PC-9 (cell line): ENCODE measurements at regions not wholly inside any gene's neighbourhood (a gene's known extent, or its start where the extent isn't known, plus 50 kb on each side); places are given as distances from the start of the nearest gene placed in this dataset.

Experiments
- EZH2 ChIP-seq: fragments of 200-600 bp; sonication (generic); IDR thresholded peaks from 2 replicates; pipeline ENCODE4 v1.8.0; 2017; ENCODE audit warnings: antibody characterized with exemption, low read depth
- TF ChIP-seq, protein P1 (sequence below): fragments of 200-600 bp; sonication (generic); conservative IDR thresholded peaks from 2 replicates; pipeline ENCODE4 v1.6.1; 2017; ENCODE audit warnings: mixed run types, antibody characterized with exemption, mild to moderate bottlenecking, moderate library complexity

- TF ChIP-seq, protein P1, sequence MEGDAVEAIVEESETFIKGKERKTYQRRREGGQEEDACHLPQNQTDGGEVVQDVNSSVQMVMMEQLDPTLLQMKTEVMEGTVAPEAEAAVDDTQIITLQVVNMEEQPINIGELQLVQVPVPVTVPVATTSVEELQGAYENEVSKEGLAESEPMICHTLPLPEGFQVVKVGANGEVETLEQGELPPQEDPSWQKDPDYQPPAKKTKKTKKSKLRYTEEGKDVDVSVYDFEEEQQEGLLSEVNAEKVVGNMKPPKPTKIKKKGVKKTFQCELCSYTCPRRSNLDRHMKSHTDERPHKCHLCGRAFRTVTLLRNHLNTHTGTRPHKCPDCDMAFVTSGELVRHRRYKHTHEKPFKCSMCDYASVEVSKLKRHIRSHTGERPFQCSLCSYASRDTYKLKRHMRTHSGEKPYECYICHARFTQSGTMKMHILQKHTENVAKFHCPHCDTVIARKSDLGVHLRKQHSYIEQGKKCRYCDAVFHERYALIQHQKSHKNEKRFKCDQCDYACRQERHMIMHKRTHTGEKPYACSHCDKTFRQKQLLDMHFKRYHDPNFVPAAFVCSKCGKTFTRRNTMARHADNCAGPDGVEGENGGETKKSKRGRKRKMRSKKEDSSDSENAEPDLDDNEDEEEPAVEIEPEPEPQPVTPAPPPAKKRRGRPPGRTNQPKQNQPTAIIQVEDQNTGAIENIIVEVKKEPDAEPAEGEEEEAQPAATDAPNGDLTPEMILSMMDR = no peak
- no peak for TF ChIP-seq EZH2
These were observed 199.5 kb downstream of the REEP3 start for GRCh38 chr10:63720676-63721075.
